H1 (cell line): ENCODE measurements at regions not wholly inside any gene's neighbourhood (a gene's known extent, or its start where the extent isn't known, plus 50 kb on each side); places are given as distances from the start of the nearest gene placed in this dataset.

Experiments used
- KDM4A ChIP-seq: IDR thresholded peaks from one replicate; pipeline ENCODE4 v1.7.1; 2012; ENCODE audit warnings: low read depth, mild to moderate bottlenecking, moderate library complexity, low read length, inconsistent platforms; ENCODE audit not compliant: severe bottlenecking
- SIRT6 ChIP-seq: IDR thresholded peaks from one replicate; pipeline ENCODE4 v1.7.1; 2012; ENCODE audit warnings: low read length, inconsistent platforms

DNA sequence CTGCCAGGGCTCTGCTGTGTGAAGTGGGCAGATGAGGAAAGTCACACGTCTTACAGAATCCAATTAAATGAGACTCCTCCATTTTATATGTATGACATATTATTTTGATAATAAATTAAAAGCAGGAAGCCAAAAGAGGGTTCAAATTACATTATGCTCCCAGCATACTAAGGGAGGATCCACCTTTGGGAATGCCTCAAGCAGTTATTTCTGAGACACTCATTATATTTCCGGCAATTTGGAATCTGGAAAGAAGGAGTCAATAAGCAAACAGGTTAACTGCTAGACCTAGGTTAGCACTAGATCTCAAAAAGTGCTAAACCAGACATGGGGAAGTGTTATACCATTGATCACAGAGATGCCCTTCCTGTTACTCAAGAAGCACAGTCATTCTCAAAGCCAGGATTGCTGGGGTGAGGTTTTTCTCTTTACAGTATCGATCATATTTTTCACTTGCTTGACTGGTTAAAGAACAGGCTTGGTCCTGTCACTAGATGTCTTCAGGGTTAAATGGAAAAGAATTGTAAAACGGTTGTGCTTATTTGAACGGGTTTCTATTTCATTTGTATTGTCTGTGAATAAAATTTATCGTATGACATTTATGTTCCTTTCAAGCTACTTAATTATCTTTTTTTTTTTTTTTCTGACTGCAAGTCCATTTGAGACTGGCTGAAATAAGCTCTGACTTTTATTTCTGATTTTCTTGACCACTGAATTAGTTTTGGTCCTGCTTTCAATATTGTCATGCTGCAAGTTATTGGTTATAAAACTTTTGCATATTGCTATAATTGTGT, 523.2 kb downstream of the KLF12 start (continued):
- TF ChIP-seq SIRT6: no peak
- TF ChIP-seq KDM4A: no peak
